GM23338 (cell line): ENCODE measurements at regions not wholly inside any gene's neighbourhood (a gene's known extent, or its start where the extent isn't known, plus 50 kb on each side); places are given as distances from the start of the nearest gene placed in this dataset.

Experiments used
- ATAC-seq: fragments of 200-7000 bp; cut with Tn5 transposase; 3 replicates; pipeline ENCODE4 v1.9.1; 2020
- DNase-seq: peaks from one replicate; pipeline ENCODE4 v3.0.0-alpha.2; 2015; ENCODE audit warnings: low spot score
- H2AFZ ChIP-seq: fragments of 200-600 bp; sonication (generic); 2 replicates; pipeline ENCODE4 v1.8.0; 2016; ENCODE audit warnings: antibody characterized with exemption, mild to moderate bottlenecking, moderate library complexity
- H3F3A ChIP-seq: fragments of 200-600 bp; sonication (generic); replicated peaks from 2 replicates; pipeline ENCODE4 v1.8.0; 2017; ENCODE audit warnings: antibody characterized with exemption, mixed run types, low read depth
- H3K27ac ChIP-seq: fragments of 200-600 bp; sonication (generic); 2 replicates; pipeline ENCODE4 v1.6.1; 2016; ENCODE audit warnings: low read depth
- H3K27me3 ChIP-seq: fragments of 200-600 bp; sonication (generic); 2 replicates; pipeline ENCODE4 v1.8.0; 2016; ENCODE audit warnings: mild to moderate bottlenecking, mixed run types, moderate library complexity; ENCODE audit not compliant: insufficient read depth
- H3K36me3 ChIP-seq: fragments of 200-600 bp; sonication (generic); 2 replicates; pipeline ENCODE4 v1.8.0; 2016; ENCODE audit warnings: mild to moderate bottlenecking; ENCODE audit not compliant: insufficient read depth
- H3K4me1 ChIP-seq: fragments of 200-600 bp; sonication (generic); 2 replicates; pipeline ENCODE4 v1.8.0; 2016; ENCODE audit warnings: mild to moderate bottlenecking, moderate library complexity; ENCODE audit not compliant: insufficient read depth
- H3K4me2 ChIP-seq: fragments of 200-600 bp; sonication (generic); 2 replicates; pipeline ENCODE4 v1.7.1; 2017; ENCODE audit warnings: mixed run types
- H3K4me3 ChIP-seq: fragments of 200-600 bp; sonication (generic); 2 replicates; pipeline ENCODE4 v1.6.1; 2016; ENCODE audit warnings: mixed run types
- H3K79me2 ChIP-seq: fragments of 200-600 bp; sonication (generic); replicated peaks from 2 replicates; pipeline ENCODE4 v1.8.0; 2017; ENCODE audit warnings: mild to moderate bottlenecking; ENCODE audit not compliant: insufficient read depth
- H3K9me2 ChIP-seq: fragments of 200-600 bp; sonication (generic); 2 replicates; pipeline ENCODE4 v1.8.0; 2017; ENCODE audit not compliant: insufficient read depth
- H4K20me1 ChIP-seq: fragments of 200-600 bp; sonication (generic); replicated peaks from 2 replicates; pipeline ENCODE4 v1.8.0; 2017; ENCODE audit warnings: mild to moderate bottlenecking; ENCODE audit not compliant: insufficient read depth
- H3K27ac Mint-ChIP-seq: 2 replicates; pipeline ENCODE4 v1.8.0; 2020; ENCODE audit warnings: inconsistent platforms, mild to moderate bottlenecking, moderate library complexity, mixed read lengths
- H3K27me3 Mint-ChIP-seq: 3 replicates; pipeline ENCODE4 v1.8.0; 2022; ENCODE audit warnings: low read depth, mild to moderate bottlenecking, moderate library complexity, mixed read lengths, inconsistent platforms; ENCODE audit not compliant: insufficient read depth, poor library complexity
- H3K36me3 Mint-ChIP-seq: 3 replicates; pipeline ENCODE4 v1.8.0; 2021; ENCODE audit warnings: low read depth, mild to moderate bottlenecking, inconsistent platforms, moderate library complexity, mixed read lengths
- H3K4me1 Mint-ChIP-seq: 3 replicates; pipeline ENCODE4 v1.8.0; 2020; ENCODE audit warnings: mild to moderate bottlenecking, inconsistent platforms, mixed read lengths
- H3K4me3 Mint-ChIP-seq: 3 replicates; pipeline ENCODE4 v1.8.0; 2021; ENCODE audit warnings: moderate library complexity, mild to moderate bottlenecking, inconsistent platforms, mixed read lengths
- H3K9me3 Mint-ChIP-seq: 3 replicates; pipeline ENCODE4 v1.8.0; 2020; ENCODE audit warnings: moderate library complexity, mild to moderate bottlenecking, inconsistent platforms, mixed read lengths
- CTCF ChIP-seq, 2 experiments: fragments of 200-600 bp in 1 of 2; sonication (generic) in 1 of 2; conservative IDR thresholded peaks; 2 replicates each; pipeline versions ENCODE4 v1.5.1 to v1.6.1; 2016 to 2017; ENCODE audit warnings: antibody characterized with exemption in 2 of 2, low read depth in 2 of 2, mild to moderate bottlenecking in 2 of 2, moderate library complexity in 1 of 2
- EZH2 ChIP-seq: fragments of 200-600 bp; sonication (generic); IDR thresholded peaks from one replicate; pipeline ENCODE4 v1.8.0; 2017; ENCODE audit warnings: antibody characterized with exemption, mild to moderate bottlenecking, low read depth; ENCODE audit not compliant: unreplicated experiment
- EZH2phosphoT487 ChIP-seq: fragments of 200-600 bp; sonication (generic); IDR thresholded peaks from one replicate; pipeline ENCODE4 v1.8.1; 2018; ENCODE audit warnings: antibody characterized with exemption; ENCODE audit not compliant: unreplicated experiment
- JUNB ChIP-seq: IDR thresholded peaks from one replicate; pipeline ENCODE4 v1.6.1; 2016; ENCODE audit warnings: antibody characterized with exemption; ENCODE audit not compliant: unreplicated experiment
- NANOG ChIP-seq: IDR thresholded peaks from 2 replicates; pipeline ENCODE4 v1.6.1; 2016; ENCODE audit warnings: antibody characterized with exemption, borderline replicate concordance
- POLR2AphosphoS5 ChIP-seq: IDR thresholded peaks from 2 replicates; pipeline ENCODE4 v1.6.1; 2016; ENCODE audit warnings: antibody characterized with exemption, low read depth
- STAT1 ChIP-seq: IDR thresholded peaks from one replicate; pipeline ENCODE4 v1.6.1; 2016; ENCODE audit warnings: antibody characterized with exemption; ENCODE audit not compliant: unreplicated experiment
- ZNF114 ChIP-seq: fragments of 250-450 bp; sonication (Bioruptor Pico); IDR thresholded peaks from 2 replicates; pipeline ENCODE4 v1.5.0; 2020; ENCODE audit warnings: mild to moderate bottlenecking, moderate library complexity
- ZNF331 ChIP-seq: fragments of 250-450 bp; sonication (Bioruptor Pico); IDR thresholded peaks from 2 replicates; pipeline ENCODE4 v1.5.0; 2020; ENCODE audit warnings: low read depth, mild to moderate bottlenecking, moderate library complexity
- TF ChIP-seq, protein P1 (sequence below): fragments of 250-450 bp; sonication (Bioruptor Pico); IDR thresholded peaks from 2 replicates; pipeline ENCODE4 v1.5.0; 2020; ENCODE audit warnings: mild to moderate bottlenecking, moderate library complexity

DNA sequence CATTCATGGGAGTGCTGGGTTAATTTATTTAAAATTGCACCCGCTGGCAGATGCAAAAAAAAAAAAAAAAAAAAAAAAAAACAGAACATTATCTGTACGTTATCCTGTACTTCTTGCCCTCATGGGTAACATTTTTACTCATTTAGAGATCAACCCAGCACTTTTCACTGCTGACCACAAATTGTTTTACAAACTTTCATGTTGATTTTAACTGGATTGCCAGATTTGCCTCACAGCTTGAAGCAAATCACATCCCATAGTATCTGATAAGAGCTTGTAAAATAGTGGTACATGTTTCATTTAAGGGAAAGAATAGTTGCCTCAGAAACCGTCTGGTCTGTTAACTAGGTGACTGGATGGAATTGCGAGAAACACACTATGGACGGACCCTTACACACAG, 640.8 kb downstream of the TRIML1 start (continued):
- TF ChIP-seq, protein P1, sequence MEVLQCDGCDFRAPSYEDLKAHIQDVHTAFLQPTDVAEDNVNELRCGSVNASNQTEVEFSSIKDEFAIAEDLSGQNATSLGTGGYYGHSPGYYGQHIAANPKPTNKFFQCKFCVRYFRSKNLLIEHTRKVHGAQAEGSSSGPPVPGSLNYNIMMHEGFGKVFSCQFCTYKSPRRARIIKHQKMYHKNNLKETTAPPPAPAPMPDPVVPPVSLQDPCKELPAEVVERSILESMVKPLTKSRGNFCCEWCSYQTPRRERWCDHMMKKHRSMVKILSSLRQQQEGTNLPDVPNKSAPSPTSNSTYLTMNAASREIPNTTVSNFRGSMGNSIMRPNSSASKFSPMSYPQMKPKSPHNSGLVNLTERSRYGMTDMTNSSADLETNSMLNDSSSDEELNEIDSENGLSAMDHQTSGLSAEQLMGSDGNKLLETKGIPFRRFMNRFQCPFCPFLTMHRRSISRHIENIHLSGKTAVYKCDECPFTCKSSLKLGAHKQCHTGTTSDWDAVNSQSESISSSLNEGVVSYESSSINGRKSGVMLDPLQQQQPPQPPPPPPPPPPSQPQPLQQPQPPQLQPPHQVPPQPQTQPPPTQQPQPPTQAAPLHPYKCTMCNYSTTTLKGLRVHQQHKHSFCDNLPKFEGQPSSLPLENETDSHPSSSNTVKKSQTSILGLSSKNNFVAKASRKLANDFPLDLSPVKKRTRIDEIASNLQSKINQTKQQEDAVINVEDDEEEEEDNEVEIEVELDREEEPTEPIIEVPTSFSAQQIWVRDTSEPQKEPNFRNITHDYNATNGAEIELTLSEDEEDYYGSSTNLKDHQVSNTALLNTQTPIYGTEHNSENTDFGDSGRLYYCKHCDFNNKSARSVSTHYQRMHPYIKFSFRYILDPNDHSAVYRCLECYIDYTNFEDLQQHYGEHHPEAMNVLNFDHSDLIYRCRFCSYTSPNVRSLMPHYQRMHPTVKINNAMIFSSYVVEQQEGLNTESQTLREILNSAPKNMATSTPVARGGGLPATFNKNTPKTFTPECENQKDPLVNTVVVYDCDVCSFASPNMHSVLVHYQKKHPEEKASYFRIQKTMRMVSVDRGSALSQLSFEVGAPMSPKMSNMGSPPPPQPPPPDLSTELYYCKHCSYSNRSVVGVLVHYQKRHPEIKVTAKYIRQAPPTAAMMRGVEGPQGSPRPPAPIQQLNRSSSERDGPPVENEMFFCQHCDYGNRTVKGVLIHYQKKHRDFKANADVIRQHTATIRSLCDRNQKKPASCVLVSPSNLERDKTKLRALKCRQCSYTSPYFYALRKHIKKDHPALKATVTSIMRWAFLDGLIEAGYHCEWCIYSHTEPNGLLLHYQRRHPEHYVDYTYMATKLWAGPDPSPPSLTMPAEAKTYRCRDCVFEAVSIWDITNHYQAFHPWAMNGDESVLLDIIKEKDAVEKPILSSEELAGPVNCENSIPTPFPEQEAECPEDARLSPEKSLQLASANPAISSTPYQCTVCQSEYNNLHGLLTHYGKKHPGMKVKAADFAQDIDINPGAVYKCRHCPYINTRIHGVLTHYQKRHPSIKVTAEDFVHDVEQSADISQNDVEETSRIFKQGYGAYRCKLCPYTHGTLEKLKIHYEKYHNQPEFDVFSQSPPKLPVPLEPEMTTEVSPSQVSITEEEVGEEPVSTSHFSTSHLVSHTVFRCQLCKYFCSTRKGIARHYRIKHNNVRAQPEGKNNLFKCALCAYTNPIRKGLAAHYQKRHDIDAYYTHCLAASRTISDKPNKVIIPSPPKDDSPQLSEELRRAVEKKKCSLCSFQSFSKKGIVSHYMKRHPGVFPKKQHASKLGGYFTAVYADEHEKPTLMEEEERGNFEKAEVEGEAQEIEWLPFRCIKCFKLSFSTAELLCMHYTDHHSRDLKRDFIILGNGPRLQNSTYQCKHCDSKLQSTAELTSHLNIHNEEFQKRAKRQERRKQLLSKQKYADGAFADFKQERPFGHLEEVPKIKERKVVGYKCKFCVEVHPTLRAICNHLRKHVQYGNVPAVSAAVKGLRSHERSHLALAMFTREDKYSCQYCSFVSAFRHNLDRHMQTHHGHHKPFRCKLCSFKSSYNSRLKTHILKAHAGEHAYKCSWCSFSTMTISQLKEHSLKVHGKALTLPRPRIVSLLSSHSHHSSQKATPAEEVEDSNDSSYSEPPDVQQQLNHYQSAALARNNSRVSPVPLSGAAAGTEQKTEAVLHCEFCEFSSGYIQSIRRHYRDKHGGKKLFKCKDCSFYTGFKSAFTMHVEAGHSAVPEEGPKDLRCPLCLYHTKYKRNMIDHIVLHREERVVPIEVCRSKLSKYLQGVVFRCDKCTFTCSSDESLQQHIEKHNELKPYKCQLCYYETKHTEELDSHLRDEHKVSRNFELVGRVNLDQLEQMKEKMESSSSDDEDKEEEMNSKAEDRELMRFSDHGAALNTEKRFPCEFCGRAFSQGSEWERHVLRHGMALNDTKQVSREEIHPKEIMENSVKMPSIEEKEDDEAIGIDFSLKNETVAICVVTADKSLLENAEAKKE (CRISPR knock-in tag), result no peak
- TF ChIP-seq STAT1 (no peak), NANOG (no peak), EZH2 (no peak), JUNB (no peak), CTCF (conservative IDR thresholded peaks at IDR 0.05; ENCODE audit: low read depth in 2 of 2) (no peak), ZNF331 (CRISPR knock-in tag) (no peak), ZNF114 (no peak), EZH2phosphoT487 (no peak), POLR2AphosphoS5 (no peak)

DNA sequence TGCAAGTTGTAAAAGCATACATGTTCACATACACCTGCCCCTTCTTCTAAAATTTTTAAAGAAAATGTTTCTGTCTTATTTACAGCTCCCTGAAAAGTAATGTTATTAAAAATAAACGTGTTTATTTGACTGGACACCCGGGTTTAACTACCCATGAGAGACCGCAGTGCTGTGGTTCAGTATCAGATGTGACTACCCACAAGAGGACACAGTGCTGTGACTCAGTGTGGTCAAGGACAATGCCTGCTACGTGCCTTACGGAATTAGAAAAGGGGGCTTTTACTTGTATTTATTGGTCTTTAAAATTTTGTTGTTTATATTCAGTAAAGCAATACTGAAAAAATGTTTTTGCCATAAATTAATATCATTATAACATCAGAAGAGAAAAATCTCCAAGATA, 641.4 kb downstream of the TRIML1 start:
- no peaks in the 10 kb centered on the region for H3K9me2 ChIP-seq
- no peaks in the 10 kb centered on the region for H3K4me1 Mint-ChIP-seq
- H3K79me2 ChIP-seq, result no peaks in the 10 kb centered on the region
- no peaks in the 10 kb centered on the region for H3K27me3 ChIP-seq
- no peak overlapping the region for H3K27ac Mint-ChIP-seq
- DNase-seq, result no peak
- H4K20me1 ChIP-seq, result no peaks in the 10 kb centered on the region
- no peaks in the 10 kb centered on the region for H3K36me3 Mint-ChIP-seq
- no peak overlapping the region for H3K4me3 Mint-ChIP-seq
- H3K36me3 ChIP-seq, result no peaks in the 10 kb centered on the region
- no peaks in the 10 kb centered on the region for H3K9me3 Mint-ChIP-seq
- peaks cover 2% of the 10 kb centered on the region for H3K27me3 Mint-ChIP-seq
- H3K27ac ChIP-seq, result no peak overlapping the region
- no peak overlapping the region for H3K4me3 ChIP-seq
- H2AFZ ChIP-seq, result no peak overlapping the region
- ATAC-seq, result no peak
- no peak overlapping the region for H3K4me2 ChIP-seq
- H3F3A ChIP-seq, result no peaks in the 10 kb centered on the region
- H3K4me1 ChIP-seq, result no peaks in the 10 kb centered on the region
- TF ChIP-seq, protein P1 (CRISPR knock-in tag), result no peak
- TF ChIP-seq NANOG, result no peak
